ENCODE measurements at regions not wholly inside any gene's neighbourhood (a gene's known extent, or its start where the extent isn't known, plus 50 kb on each side); places are given as distances from the start of the nearest gene placed in this dataset.

DNA sequence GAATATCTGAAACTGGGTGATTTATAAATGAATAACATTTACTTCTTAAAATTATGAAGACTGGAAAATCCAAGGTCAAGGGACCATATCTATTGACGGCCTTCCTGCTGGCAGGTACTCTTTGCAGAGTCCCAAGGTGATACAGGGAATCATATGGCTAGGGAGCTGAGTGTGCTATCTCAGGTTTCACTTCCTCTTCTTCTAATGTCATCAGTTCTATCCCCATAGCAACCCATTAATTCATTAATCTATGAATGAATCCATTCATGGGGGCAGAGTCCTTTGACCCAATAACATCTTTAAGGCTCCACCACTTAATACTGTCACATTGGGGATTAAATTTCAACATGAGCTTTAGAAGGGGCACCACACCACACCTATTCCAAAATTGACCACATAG lies 772.0 kb downstream of the HACE1 start:
- no peak overlapping the region for H3K4me3 ChIP-seq (ENCODE audit: low read depth, low read length)
- no peak for TF ChIP-seq CTCF (IDR thresholded peaks at IDR 0.05; ENCODE audit: low read depth, low read length)

DNA sequence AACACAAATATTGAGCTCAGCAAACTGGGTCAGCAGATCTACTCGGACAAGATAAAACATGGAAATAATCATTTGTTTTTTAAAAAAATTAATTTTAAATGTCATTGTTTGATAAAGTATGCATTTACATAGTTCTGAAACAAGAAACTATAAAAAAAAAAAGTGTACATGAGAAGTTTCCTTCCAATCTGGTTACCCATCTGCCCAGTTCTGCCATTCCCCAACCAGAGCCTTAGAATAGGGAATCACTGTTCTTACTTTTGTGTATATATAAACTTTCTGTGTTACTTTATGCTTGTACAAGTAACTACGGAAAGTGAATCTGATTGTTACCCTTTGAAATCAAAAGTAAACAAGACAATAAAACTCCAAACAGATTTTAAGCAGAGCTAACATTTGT lies 791.4 kb downstream of the HACE1 start:
- H3K4me3 ChIP-seq (ENCODE audit: low read depth, low read length): no peak overlapping the region
- no peak for TF ChIP-seq CTCF (IDR thresholded peaks at IDR 0.05; ENCODE audit: low read depth, low read length)

GRCh38 chr6:104064876-104065275 lies 794.8 kb downstream of the HACE1 start:
- no peak for TF ChIP-seq CTCF (IDR thresholded peaks at IDR 0.05; ENCODE audit: low read depth, low read length)
- no peak overlapping the region for H3K4me3 ChIP-seq (ENCODE audit: low read depth, low read length)

- H3K4me3 ChIP-seq (ENCODE audit: low read depth, low read length): no peak overlapping the region
- TF ChIP-seq CTCF (IDR thresholded peaks at IDR 0.05; ENCODE audit: low read depth, low read length): no peak
These were observed 809.3 kb downstream of the HACE1 start for GRCh38 chr6:104050455-104050854.

GRCh38 chr6:104046426-104046825 lies 813.3 kb downstream of the HACE1 start:
- H3K4me3 ChIP-seq (ENCODE audit: low read depth, low read length): no peak overlapping the region
- no peak for TF ChIP-seq CTCF (IDR thresholded peaks at IDR 0.05; ENCODE audit: low read depth, low read length)

DNA sequence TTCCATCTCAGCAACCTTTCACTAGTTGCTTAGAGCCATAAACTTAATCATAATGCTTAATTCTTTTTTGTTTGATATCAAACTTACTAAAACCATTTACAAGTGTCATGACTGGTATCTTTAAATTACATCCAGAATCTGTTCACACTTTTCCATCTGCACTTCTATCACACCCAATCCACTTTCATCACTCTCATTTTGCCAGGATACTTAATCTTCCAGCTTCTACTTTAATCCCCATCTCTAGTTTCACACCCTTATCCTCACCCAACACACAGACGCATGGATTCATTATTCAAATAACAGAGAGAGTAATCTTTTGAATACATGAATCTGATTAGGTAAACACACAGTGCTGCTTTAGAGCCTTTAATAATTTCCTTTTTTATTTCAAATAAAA lies 828.4 kb downstream of the HACE1 start:
- H3K4me3 ChIP-seq (ENCODE audit: low read depth, low read length): no peak overlapping the region
- no peak for TF ChIP-seq CTCF (IDR thresholded peaks at IDR 0.05; ENCODE audit: low read depth, low read length)

DNA sequence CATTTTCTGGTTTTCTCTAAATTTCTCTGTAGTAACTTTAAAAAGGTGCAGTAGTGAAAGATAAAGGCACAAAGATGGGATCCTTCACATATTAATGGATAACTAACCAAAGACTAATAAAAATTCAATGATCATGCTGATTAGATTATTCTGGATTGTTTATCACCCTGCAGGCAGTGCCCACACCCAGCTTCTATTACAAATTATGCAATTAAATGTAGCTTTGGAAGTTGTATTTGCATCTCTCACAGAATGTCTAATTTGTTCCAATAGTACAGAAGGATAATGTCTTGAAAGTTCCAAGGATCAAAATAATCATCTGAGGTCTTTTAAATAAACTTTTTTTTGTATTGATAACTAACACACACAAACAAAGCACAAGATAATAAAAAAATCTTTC lies 837.6 kb downstream of the HACE1 start:
- TF ChIP-seq CTCF (IDR thresholded peaks at IDR 0.05; ENCODE audit: low read depth, low read length): no peak
- H3K4me3 ChIP-seq (ENCODE audit: low read depth, low read length): no peak overlapping the region
